Panc1 (cell line): ENCODE measurements at regions not wholly inside any gene's neighbourhood (a gene's known extent, or its start where the extent isn't known, plus 50 kb on each side); places are given as distances from the start of the nearest gene placed in this dataset.

Source experiments
- CTCF ChIP-seq: fragments of 450-650 bp; IDR thresholded peaks from 2 replicates; pipeline ENCODE4 v1.5.1; 2017; ENCODE audit warnings: mild to moderate bottlenecking
- POLR2AphosphoS5 ChIP-seq: IDR thresholded peaks from 2 replicates; pipeline ENCODE4 v1.6.1; 2012; ENCODE audit warnings: mild to moderate bottlenecking, low read depth, low read length, moderate library complexity
- REST ChIP-seq, 2 experiments: IDR thresholded peaks; 2 replicates each; pipeline ENCODE4 v1.6.1; 2011 to 2012; ENCODE audit warnings: low read depth in 2 of 2, control low read depth in 1 of 2, low read length in 1 of 2, mild to moderate bottlenecking in 1 of 2, moderate library complexity in 1 of 2; ENCODE audit not compliant: insufficient read depth in 1 of 2
- SIN3A ChIP-seq: IDR thresholded peaks from 2 replicates; pipeline ENCODE4 v1.6.1; 2012; ENCODE audit warnings: low read depth, mild to moderate bottlenecking, low read length, moderate library complexity, borderline replicate concordance; ENCODE audit not compliant: insufficient read depth
- TCF7L2 ChIP-seq: IDR thresholded peaks from 2 replicates; pipeline ENCODE4 v1.6.1; 2011; ENCODE audit warnings: mild to moderate bottlenecking, low read depth, low read length, inconsistent platforms

- TF ChIP-seq POLR2AphosphoS5 (no peak), CTCF (no peak), TCF7L2 (no peak), SIN3A (no peak), REST (IDR thresholded peaks at IDR 0.05; ENCODE audit: insufficient read depth in 1 of 2, low read depth in 2 of 2, low read length in 1 of 2) (no peak)
These were observed 119.4 kb upstream of the SPIN1 start for GRCh38 chr9:88268886-88269285.
